Stomach (tissue), 4 donors: ENCODE measurements at regions not wholly inside any gene's neighbourhood (a gene's known extent, or its start where the extent isn't known, plus 50 kb on each side); places are given as distances from the start of the nearest gene placed in this dataset.
"Not testable (repeated sequence)": the region's sequence is repeated elsewhere in the genome, so short reads cannot be mapped to it uniquely, and the experiment has no call there.

ENCODE experiments used
- POLR2AphosphoS5 ChIP-seq, 3 donors: sonication (generic); formaldehyde crosslinking; IDR thresholded peaks; one replicate each; pipeline ENCODE4 v1.6.1; 2016; ENCODE audit warnings: antibody characterized with exemption in 3 of 3
- TF ChIP-seq, protein P1 (sequence below), 7 experiments: fragments of 450-650 bp in 4 of 7; fragments of 200-600 bp in 3 of 7; sonication (generic) in 3 of 7; IDR thresholded peaks; one replicate each; pipeline ENCODE4 v1.5.1; 2016 to 2019; ENCODE audit warnings: antibody characterized with exemption in 7 of 7, control low read depth in 2 of 7, mild to moderate bottlenecking in 1 of 7

DNA sequence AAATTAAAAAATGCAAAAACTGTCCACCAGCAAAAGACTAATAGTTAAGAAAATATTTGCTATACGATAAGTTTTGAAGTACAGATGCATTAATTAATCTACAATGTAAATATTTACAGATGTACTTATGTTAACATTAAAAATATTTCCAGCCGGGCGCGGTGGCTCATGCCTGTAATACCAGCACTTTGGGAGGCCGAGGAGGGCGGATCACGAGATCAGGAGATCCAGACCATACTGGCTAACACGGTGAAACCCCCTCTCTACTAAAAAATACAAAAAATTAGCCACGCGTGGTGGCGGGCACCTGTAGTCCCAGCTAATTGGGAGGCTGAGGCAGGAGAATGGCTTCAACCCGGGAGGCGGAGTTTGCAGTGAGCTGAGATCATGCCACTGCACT, 982.8 kb downstream of the SLC6A15 start:
- TF ChIP-seq, protein P1, sequence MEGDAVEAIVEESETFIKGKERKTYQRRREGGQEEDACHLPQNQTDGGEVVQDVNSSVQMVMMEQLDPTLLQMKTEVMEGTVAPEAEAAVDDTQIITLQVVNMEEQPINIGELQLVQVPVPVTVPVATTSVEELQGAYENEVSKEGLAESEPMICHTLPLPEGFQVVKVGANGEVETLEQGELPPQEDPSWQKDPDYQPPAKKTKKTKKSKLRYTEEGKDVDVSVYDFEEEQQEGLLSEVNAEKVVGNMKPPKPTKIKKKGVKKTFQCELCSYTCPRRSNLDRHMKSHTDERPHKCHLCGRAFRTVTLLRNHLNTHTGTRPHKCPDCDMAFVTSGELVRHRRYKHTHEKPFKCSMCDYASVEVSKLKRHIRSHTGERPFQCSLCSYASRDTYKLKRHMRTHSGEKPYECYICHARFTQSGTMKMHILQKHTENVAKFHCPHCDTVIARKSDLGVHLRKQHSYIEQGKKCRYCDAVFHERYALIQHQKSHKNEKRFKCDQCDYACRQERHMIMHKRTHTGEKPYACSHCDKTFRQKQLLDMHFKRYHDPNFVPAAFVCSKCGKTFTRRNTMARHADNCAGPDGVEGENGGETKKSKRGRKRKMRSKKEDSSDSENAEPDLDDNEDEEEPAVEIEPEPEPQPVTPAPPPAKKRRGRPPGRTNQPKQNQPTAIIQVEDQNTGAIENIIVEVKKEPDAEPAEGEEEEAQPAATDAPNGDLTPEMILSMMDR (IDR thresholded peaks at IDR 0.05): not testable (repeated sequence)
- TF ChIP-seq POLR2AphosphoS5 (IDR thresholded peaks at IDR 0.05): not testable (repeated sequence)
